Panc1 (cell line): ENCODE measurements at regions not wholly inside any gene's neighbourhood (a gene's known extent, or its start where the extent isn't known, plus 50 kb on each side); places are given as distances from the start of the nearest gene placed in this dataset.
A peak's percentile ranks its signal among the peaks of the same experiment; 100 is the strongest.

Experiments used
- ATAC-seq: fragments of 200-7000 bp; cut with Tn5 transposase; 2 replicates; pipeline ENCODE4 v1.9.1; 2020; ENCODE audit warnings: mild to moderate bottlenecking, moderate library complexity
- BruUV-seq: library from RNA; stranded (reverse); fragments of 400-500 nt; replicated peaks from 2 replicates; lab custom pipeline; 2021; lab: Mats Ljungman, UMichigan
- CTCF ChIA-PET: fragments of 300-600 bp; sonication (Branson Sonifier 250); formaldehyde crosslinking; loops from one replicate; lab custom pipeline; 2022; ENCODE audit warnings: antibody characterized with exemption; lab: Charles Lee
- POLR2A ChIA-PET: fragments of 300-600 bp; sonication (Branson Sonifier 250); formaldehyde crosslinking; loops from one replicate; lab custom pipeline; 2022; ENCODE audit warnings: antibody characterized with exemption; lab: Charles Lee
- DNase-seq: peaks from one replicate; pipeline ENCODE4 v3.0.0-alpha.2; 2010; ENCODE audit warnings: low read depth, low spot score
- H3K27ac ChIP-seq: 2 replicates; pipeline ENCODE4 v1.5.1; 2011; ENCODE audit warnings: mild to moderate bottlenecking, low read length, inconsistent platforms
- H3K27me3 ChIP-seq: fragments of 200-500 bp; sonication (Bioruptor generic); 2 replicates; pipeline ENCODE4 v1.6.0; 2014; ENCODE audit warnings: low read length, inconsistent platforms; ENCODE audit not compliant: control insufficient read depth, insufficient read depth
- H3K36me3 ChIP-seq: fragments of 200-500 bp; sonication (Bioruptor generic); 2 replicates; pipeline ENCODE4 v1.5.1; 2014; ENCODE audit warnings: inconsistent platforms, mild to moderate bottlenecking, low read length, moderate library complexity; ENCODE audit not compliant: control insufficient read depth, insufficient read depth
- H3K4me1 ChIP-seq: 2 replicates; pipeline ENCODE4 v1.5.1; 2011; ENCODE audit warnings: inconsistent platforms, mild to moderate bottlenecking, low read length, moderate library complexity; ENCODE audit not compliant: control insufficient read depth, insufficient read depth
- H3K4me3 ChIP-seq, 2 experiments: 2 replicates each; pipeline ENCODE4 v1.5.1; 2011 to 2012; ENCODE audit warnings: low read depth in 2 of 2, low read length in 2 of 2, mild to moderate bottlenecking in 2 of 2, inconsistent platforms in 1 of 2, moderate library complexity in 1 of 2
- H3K9me3 ChIP-seq: fragments of 200-500 bp; sonication (Bioruptor generic); 2 replicates; pipeline ENCODE4 v1.5.1; 2014; ENCODE audit warnings: low read depth, mild to moderate bottlenecking, inconsistent platforms, low read length, moderate library complexity; ENCODE audit not compliant: control insufficient read depth, insufficient read depth
- CTCF ChIP-seq: fragments of 450-650 bp; IDR thresholded peaks from 2 replicates; pipeline ENCODE4 v1.5.1; 2017; ENCODE audit warnings: mild to moderate bottlenecking
- POLR2AphosphoS5 ChIP-seq: IDR thresholded peaks from 2 replicates; pipeline ENCODE4 v1.6.1; 2012; ENCODE audit warnings: mild to moderate bottlenecking, low read depth, low read length, moderate library complexity
- REST ChIP-seq, 2 experiments: IDR thresholded peaks; 2 replicates each; pipeline ENCODE4 v1.6.1; 2011 to 2012; ENCODE audit warnings: low read depth in 2 of 2, control low read depth in 1 of 2, low read length in 1 of 2, mild to moderate bottlenecking in 1 of 2, moderate library complexity in 1 of 2; ENCODE audit not compliant: insufficient read depth in 1 of 2
- SIN3A ChIP-seq: IDR thresholded peaks from 2 replicates; pipeline ENCODE4 v1.6.1; 2012; ENCODE audit warnings: low read depth, mild to moderate bottlenecking, low read length, moderate library complexity, borderline replicate concordance; ENCODE audit not compliant: insufficient read depth
- TCF7L2 ChIP-seq: IDR thresholded peaks from 2 replicates; pipeline ENCODE4 v1.6.1; 2011; ENCODE audit warnings: mild to moderate bottlenecking, low read depth, low read length, inconsistent platforms
- in situ Hi-C: cut with HindIII; loops from 2 replicates; pipeline ENCODE4 v1.10.0; 2016; ENCODE audit warnings: low sequenced_read_pairs, low pct_unique_long_range_greater_than_20kb
- intact Hi-C: fragments of 100-400 bp; cut with micrococcal nuclease; formaldehyde crosslinking; loops from one replicate; pipeline ENCODE4 v1.10.0; 2022; ENCODE audit not compliant: unreplicated experiment

GRCh38 chr10:63710703-63711102, 189.5 kb downstream of the REEP3 start:
- in situ Hi-C loops = loop anchor here (25.0 kb wide), 1 partner anchor 523 kb away; no protein-coding TSS in a partner anchor
- no TSS peak for BruUV-seq
- Histone ChIP-seq H3K27ac (peak overlapping the region; percentile 82), H3K4me3 (no peak overlapping the region), H3K9me3 (peaks cover 4% of the 10 kb centered on the region; the same call in 1 of the 2 replicates), H3K27me3 (no peaks in the 10 kb centered on the region), H3K4me1 (peaks cover 67% of the 10 kb centered on the region), H3K36me3 (no peaks in the 10 kb centered on the region)
- no peak for TF ChIP-seq SIN3A
- DNase-seq (no peak), ATAC-seq (no peak)
- POLR2A ChIA-PET = interaction anchor here (0.5 kb wide), 1 partner anchor 572 kb away, joined by 5 read pairs; no protein-coding TSS in a partner anchor
- intact Hi-C loops = loop anchor here (5.0 to 10.0 kb wide), 2 partner anchors 78 to 246 kb away; partner anchors contain the start of gene JMJD1C
- CTCF ChIA-PET = no interaction called here

- CTCF ChIA-PET = interaction anchor here (1.2 kb wide), 1 partner anchor 9 kb away, joined by 3 read pairs; no protein-coding TSS in a partner anchor
- ATAC-seq (no peak; the same call in 1 of the 2 replicates), DNase-seq (no peak)
- in situ Hi-C loops (loop anchor here (25.0 kb wide), 1 partner anchor 524 kb away; no protein-coding TSS in a partner anchor), intact Hi-C loops (loop anchor here (5.0 to 10.0 kb wide), 2 partner anchors 79 to 247 kb away; partner anchors contain the start of gene JMJD1C)
- no peaks in the 10 kb centered on the region for H3K27me3 ChIP-seq
- no peaks in the 10 kb centered on the region for H3K36me3 ChIP-seq
- no TSS peak for BruUV-seq
- peaks cover 69% of the 10 kb centered on the region for H3K4me1 ChIP-seq
- no peak for TF ChIP-seq SIN3A
- TF ChIP-seq CTCF = no peak
- TF ChIP-seq REST (IDR thresholded peaks at IDR 0.05; ENCODE audit: insufficient read depth in 1 of 2, low read depth in 2 of 2, low read length in 1 of 2) = no peak
- no peak for TF ChIP-seq TCF7L2
- TF ChIP-seq POLR2AphosphoS5 = no peak
- POLR2A ChIA-PET = interaction anchor here (0.5 kb wide), 1 partner anchor 573 kb away, joined by 5 read pairs; no protein-coding TSS in a partner anchor
- no peak overlapping the region for H3K4me3 ChIP-seq
- peaks cover 4% of the 10 kb centered on the region; the same call in 1 of the 2 replicates for H3K9me3 ChIP-seq
- H3K27ac ChIP-seq = peak overlapping the region; percentile 82
Observed at GRCh38 chr10:63711361-63711760, 190.2 kb downstream of the REEP3 start.
